CD4-positive, alpha-beta T cell (primary cell): ENCODE measurements at regions not wholly inside any gene's neighbourhood (a gene's known extent, or its start where the extent isn't known, plus 50 kb on each side); places are given as distances from the start of the nearest gene placed in this dataset.
"Not testable (repeated sequence)": the region's sequence is repeated elsewhere in the genome, so short reads cannot be mapped to it uniquely, and the experiment has no call there.

Experiments
- ATAC-seq: fragments of 200-7000 bp; cut with Tn5 transposase; one replicate; pipeline ENCODE4 v1.10.0; 2022; ENCODE audit warnings: mild to moderate bottlenecking; ENCODE audit not compliant: poor library complexity
- CTCF ChIA-PET: fragments of 350-600 bp; sonication (Branson Sonifier 250); formaldehyde crosslinking; loops from one replicate; lab custom pipeline; 2021; ENCODE audit warnings: antibody characterized with exemption, inconsistent platforms; lab: Charles Lee
- POLR2A ChIA-PET: fragments of 350-600 bp; sonication (Branson Sonifier 250); formaldehyde crosslinking; loops from one replicate; lab custom pipeline; 2021; ENCODE audit warnings: antibody characterized with exemption, inconsistent platforms; lab: Charles Lee
- DNase-seq, 14 experiments: peaks; one replicate each; pipeline ENCODE4 v3.0.0-alpha.2; 2013 to 2020; ENCODE audit warnings: mixed read lengths in 2 of 14
- H3K27ac ChIP-seq, 2 donors: one replicate each; pipeline versions ENCODE4 v1.5.1 to v1.7.0; 2013; ENCODE audit warnings: low read length in 2 of 2, low read depth in 1 of 2, mild to moderate bottlenecking in 1 of 2
- H3K27me3 ChIP-seq, 2 experiments: 1 replicate in 1 of 2; 2 replicates in 1 of 2; pipeline versions ENCODE4 v1.6.1 to v1.7.0; 2013; ENCODE audit warnings: low read length in 2 of 2, control low read depth in 1 of 2, mild to moderate bottlenecking in 1 of 2, moderate library complexity in 1 of 2; ENCODE audit not compliant: insufficient read depth in 2 of 2, control insufficient read depth in 1 of 2
- H3K36me3 ChIP-seq: one replicate; pipeline ENCODE4 v1.6.1; 2013; ENCODE audit warnings: low read length, control low read depth; ENCODE audit not compliant: insufficient read depth
- H3K4me1 ChIP-seq: one replicate; pipeline ENCODE4 v1.6.1; 2013; ENCODE audit warnings: low read length, control low read depth; ENCODE audit not compliant: insufficient read depth
- H3K4me3 ChIP-seq: one replicate; pipeline ENCODE4 v1.5.1; 2013; ENCODE audit warnings: mild to moderate bottlenecking, low read length, moderate library complexity
- H3K9me3 ChIP-seq, 2 experiments: 1 replicate in 1 of 2; 2 replicates in 1 of 2; pipeline versions ENCODE4 v1.6.1 to v1.7.0; 2013; ENCODE audit warnings: low read length in 2 of 2, mild to moderate bottlenecking in 2 of 2, control low read depth in 1 of 2, moderate library complexity in 1 of 2; ENCODE audit not compliant: control insufficient read depth in 1 of 2, insufficient read depth in 1 of 2
- H3K27ac Mint-ChIP-seq: one replicate; pipeline ENCODE4 v1.8.0; 2020; ENCODE audit warnings: mixed read lengths
- H3K27me3 Mint-ChIP-seq: one replicate; pipeline ENCODE4 v1.8.0; 2021; ENCODE audit warnings: mixed read lengths
- H3K36me3 Mint-ChIP-seq: one replicate; pipeline ENCODE4 v1.8.0; 2021; ENCODE audit warnings: low read depth, mixed read lengths
- H3K4me1 Mint-ChIP-seq: one replicate; pipeline ENCODE4 v1.8.0; 2021; ENCODE audit warnings: low read depth, mixed read lengths
- H3K4me3 Mint-ChIP-seq: one replicate; pipeline ENCODE4 v1.8.0; 2020; ENCODE audit warnings: mild to moderate bottlenecking, mixed read lengths
- H3K9me3 Mint-ChIP-seq: one replicate; pipeline ENCODE4 v1.8.0; 2020; ENCODE audit warnings: mixed read lengths
- intact Hi-C, 2 experiments: fragments of 100-400 bp; cut with DNase I in 1 of 2; cut with micrococcal nuclease in 1 of 2; formaldehyde crosslinking; loops; one replicate each; pipeline versions ENCODE4 v1.15.1 to v1.9.0; 2023 to 2025; cut with DNase I, micrococcal nuclease

DNA sequence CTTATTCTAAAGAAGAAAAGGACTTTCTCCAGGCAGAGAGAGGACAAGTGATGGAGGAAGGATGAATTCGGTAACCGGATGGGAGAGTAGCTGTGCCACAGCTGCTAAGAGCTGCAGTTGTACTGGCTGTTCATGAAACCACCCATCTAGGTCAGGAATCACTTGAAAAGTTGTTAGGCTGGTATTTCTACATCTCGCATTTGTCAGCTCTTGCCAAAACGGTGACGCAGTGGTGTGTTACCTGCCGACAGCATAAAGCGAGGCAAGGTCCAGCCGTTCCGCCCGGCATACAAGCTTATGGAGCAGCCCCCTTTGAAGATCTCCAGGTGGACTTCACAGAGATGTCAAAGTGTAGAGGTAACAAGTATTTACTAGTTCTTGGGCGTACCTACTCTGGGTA, 87.3 kb upstream of the DEFB108B start:
- ATAC-seq, H3K4me3 ChIP-seq, H3K4me1 Mint-ChIP-seq, H3K36me3 Mint-ChIP-seq, DNase-seq, CTCF ChIA-PET, H3K27me3 ChIP-seq, H3K4me3 Mint-ChIP-seq, intact Hi-C loops, H3K9me3 ChIP-seq, H3K9me3 Mint-ChIP-seq, H3K27ac ChIP-seq, H3K27ac Mint-ChIP-seq, H3K4me1 ChIP-seq, H3K36me3 ChIP-seq, POLR2A ChIA-PET: not testable (repeated sequence)
- H3K27me3 Mint-ChIP-seq: peaks cover 40% of the 10 kb centered on the region

DNA sequence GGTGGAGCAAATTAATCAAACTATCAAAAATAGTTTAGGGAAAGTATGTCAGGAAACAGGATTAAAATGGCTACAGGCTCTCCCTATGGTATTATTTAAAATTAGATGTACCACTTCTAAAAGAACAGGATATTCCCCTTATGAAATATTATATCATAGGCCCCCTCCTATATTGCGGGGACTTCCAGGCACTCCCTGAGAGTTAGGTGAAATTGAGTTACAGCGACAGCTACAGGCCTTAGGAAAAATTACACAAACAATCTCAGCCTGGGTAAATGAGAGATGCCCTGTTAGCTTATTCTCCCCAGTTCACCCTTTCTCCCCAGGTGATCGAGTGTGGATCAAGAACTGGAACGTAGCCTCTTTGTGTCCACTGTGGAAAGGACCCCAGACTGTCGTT, 86.7 kb upstream of the DEFB108B start:
- CTCF ChIA-PET, H3K36me3 Mint-ChIP-seq: not testable (repeated sequence)

DNA sequence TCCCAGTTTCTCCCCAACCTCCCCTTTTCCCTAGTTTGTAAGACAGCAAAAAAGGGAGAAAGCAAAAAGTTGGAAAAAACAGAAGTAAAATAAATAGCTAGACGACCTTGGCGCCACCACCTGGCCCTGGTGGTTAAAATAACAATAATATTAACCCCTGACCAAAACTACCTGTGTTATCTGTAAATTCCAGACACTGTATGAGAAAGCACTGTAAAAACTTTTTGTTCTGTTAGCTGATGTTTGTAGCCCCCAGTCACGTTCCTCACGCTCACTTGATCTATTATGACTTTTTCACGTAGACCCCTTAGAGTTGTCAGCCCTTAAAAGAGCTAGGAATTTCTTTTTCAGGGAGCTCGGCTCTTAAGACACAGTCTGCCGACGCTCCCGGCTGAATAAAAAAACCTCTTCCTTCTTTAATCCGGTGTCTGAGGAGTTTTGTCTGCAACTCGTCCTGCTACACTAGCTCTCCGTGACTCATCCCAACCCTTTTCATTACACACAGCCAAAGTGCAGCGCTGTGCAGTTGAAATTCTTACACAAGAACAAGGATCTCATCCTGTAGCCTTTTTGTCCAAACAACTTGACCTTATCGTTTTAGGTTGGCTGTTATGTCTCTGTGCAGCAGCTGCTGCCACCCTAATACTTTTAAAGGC, 83.9 kb upstream of the DEFB108B start:
- H3K27ac ChIP-seq, H3K9me3 Mint-ChIP-seq, H3K27me3 ChIP-seq, CTCF ChIA-PET, intact Hi-C loops, H3K4me1 Mint-ChIP-seq, H3K4me3 Mint-ChIP-seq, ATAC-seq, H3K36me3 Mint-ChIP-seq, H3K4me3 ChIP-seq, H3K36me3 ChIP-seq, POLR2A ChIA-PET, H3K4me1 ChIP-seq, H3K9me3 ChIP-seq, DNase-seq, H3K27ac Mint-ChIP-seq: not testable (repeated sequence)
- peaks cover 62% of the 10 kb centered on the region for H3K27me3 Mint-ChIP-seq

More for the DNA sequence above, 86.7 kb upstream of the DEFB108B start:
- H3K9me3 ChIP-seq, H3K4me3 ChIP-seq, H3K27ac Mint-ChIP-seq, H3K27ac ChIP-seq, H3K4me1 Mint-ChIP-seq, H3K27me3 ChIP-seq, intact Hi-C loops, H3K4me1 ChIP-seq, H3K4me3 Mint-ChIP-seq, DNase-seq, H3K36me3 ChIP-seq, ATAC-seq, POLR2A ChIA-PET, H3K9me3 Mint-ChIP-seq: not testable (repeated sequence)
- H3K27me3 Mint-ChIP-seq: peaks cover 41% of the 10 kb centered on the region

DNA sequence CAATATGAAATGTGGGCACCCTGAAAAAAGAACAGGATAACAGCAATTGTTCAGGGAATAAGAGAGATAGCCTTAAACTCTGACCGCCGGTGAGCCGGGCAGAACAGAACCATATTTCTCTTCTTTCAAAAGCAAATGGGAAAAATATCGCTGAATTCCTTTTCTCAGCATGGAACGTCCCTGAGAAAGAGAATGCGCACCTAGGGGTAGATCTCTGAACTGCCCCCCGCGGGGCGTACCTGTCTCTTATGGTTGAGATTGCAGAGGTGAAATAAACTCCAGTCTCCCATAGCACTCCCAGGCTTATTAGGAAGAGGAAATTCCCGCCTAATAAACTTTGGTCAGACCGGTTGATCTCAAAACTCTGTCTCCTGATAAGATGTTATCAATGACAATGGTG, 82.1 kb upstream of the DEFB108B start:
- H3K9me3 ChIP-seq, H3K4me1 ChIP-seq, H3K27me3 ChIP-seq, H3K4me3 Mint-ChIP-seq, DNase-seq, H3K36me3 Mint-ChIP-seq, intact Hi-C loops, H3K27ac ChIP-seq, ATAC-seq, H3K27ac Mint-ChIP-seq, H3K4me3 ChIP-seq, H3K4me1 Mint-ChIP-seq, H3K9me3 Mint-ChIP-seq, H3K36me3 ChIP-seq, POLR2A ChIA-PET, CTCF ChIA-PET: not testable (repeated sequence)
- H3K27me3 Mint-ChIP-seq: peaks cover 56% of the 10 kb centered on the region

DNA sequence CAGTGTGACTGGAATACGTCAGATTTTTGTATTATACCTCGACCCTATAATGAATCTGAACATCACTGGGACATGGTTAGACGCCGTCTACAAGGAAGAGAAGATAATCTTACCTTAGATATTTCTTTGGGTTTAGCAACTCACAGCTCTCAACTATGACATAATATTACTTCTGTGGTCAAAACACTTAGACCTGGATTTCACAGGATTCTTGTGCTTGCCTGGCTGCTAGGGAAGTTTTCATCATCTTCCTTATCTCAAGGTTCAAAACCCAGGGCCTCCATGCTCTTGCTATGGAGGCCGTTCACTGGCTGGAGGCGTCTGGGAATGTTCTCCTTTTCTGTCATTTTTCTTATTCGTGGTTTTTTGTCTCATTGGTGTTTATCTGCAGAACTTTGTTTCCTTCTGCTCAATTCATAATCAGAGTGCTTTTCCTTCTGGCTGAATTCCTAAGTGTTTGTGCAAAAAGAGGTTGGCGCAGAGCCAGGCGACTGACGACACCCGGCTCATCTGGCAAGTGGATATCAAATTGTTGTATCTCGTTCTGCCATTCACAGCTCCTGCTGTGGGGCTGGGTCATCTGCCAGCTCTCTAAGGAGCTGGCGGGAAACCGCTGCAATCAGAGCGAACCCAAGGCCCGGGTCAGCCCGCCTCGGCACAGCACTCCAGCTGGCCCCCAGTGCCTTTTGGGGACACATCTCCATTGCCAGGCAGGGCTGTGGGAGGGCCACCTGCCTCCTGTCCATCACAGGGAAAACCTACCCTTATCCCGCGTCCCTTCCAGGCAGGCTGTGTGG, 68.1 kb upstream of the DEFB108B start:
- DNase-seq, POLR2A ChIA-PET, H3K27me3 ChIP-seq, H3K27ac Mint-ChIP-seq, H3K4me3 ChIP-seq, ATAC-seq, H3K27ac ChIP-seq, CTCF ChIA-PET, H3K4me3 Mint-ChIP-seq, H3K4me1 ChIP-seq, H3K4me1 Mint-ChIP-seq, H3K9me3 ChIP-seq, intact Hi-C loops, H3K36me3 ChIP-seq, H3K9me3 Mint-ChIP-seq, H3K36me3 Mint-ChIP-seq: not testable (repeated sequence)
- peaks cover 16% of the 10 kb centered on the region for H3K27me3 Mint-ChIP-seq

DNA sequence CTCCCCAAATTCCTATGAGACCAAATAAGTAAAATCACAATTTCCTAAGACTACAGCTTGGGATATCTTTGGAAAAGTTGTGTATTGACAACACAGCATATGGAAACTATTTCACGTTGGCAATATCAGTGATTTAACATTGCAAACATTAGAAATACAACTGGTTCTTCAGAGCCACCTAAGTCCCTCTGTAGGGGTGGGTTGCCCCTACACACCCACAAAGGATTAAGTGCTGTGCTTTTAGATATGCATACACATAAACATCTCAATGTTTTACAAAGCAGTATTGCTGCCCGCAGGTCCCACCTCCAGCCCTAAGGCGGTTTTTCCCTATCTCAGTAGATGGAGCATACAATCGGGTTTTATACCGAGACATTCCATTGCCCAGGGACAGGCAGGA, 66.0 kb upstream of the DEFB108B start:
- DNase-seq, H3K27ac Mint-ChIP-seq, H3K9me3 ChIP-seq, H3K4me3 ChIP-seq, ATAC-seq, H3K9me3 Mint-ChIP-seq, H3K4me1 ChIP-seq, intact Hi-C loops, H3K27ac ChIP-seq, POLR2A ChIA-PET, H3K36me3 ChIP-seq, H3K4me1 Mint-ChIP-seq, CTCF ChIA-PET, H3K4me3 Mint-ChIP-seq, H3K36me3 Mint-ChIP-seq, H3K27me3 ChIP-seq: not testable (repeated sequence)
- peaks cover 16% of the 10 kb centered on the region for H3K27me3 Mint-ChIP-seq

DNA sequence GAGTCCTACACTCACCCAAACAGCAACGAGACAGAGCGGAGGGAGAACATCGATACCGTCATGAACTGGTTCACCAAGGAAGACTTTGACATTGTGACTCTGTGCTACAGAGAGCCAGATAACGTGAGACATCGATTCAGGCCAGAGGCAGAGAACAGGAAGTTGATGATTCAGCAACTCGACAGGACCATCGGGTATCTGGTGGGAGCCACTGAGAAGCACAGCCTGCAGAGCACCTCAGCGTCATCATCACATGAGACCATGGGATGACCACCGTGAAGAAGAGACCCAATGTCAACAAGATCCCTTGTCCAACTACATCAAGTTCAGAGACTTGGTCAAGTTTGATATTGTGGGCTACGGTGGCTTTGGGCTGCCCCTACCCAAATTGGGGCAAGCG, 60.8 kb upstream of the DEFB108B start:
- CTCF ChIA-PET, ATAC-seq, H3K27me3 Mint-ChIP-seq, H3K4me3 ChIP-seq, H3K36me3 Mint-ChIP-seq, H3K27ac Mint-ChIP-seq, H3K9me3 Mint-ChIP-seq, DNase-seq, H3K36me3 ChIP-seq, H3K27me3 ChIP-seq, intact Hi-C loops, H3K4me1 ChIP-seq, H3K9me3 ChIP-seq, H3K27ac ChIP-seq, POLR2A ChIA-PET, H3K4me1 Mint-ChIP-seq, H3K4me3 Mint-ChIP-seq: not testable (repeated sequence)
